ENCODE measurements at regions not wholly inside any gene's neighbourhood (a gene's known extent, or its start where the extent isn't known, plus 50 kb on each side); places are given as distances from the start of the nearest gene placed in this dataset.
"Not testable (repeated sequence)": the region's sequence is repeated elsewhere in the genome, so short reads cannot be mapped to it uniquely, and the experiment has no call there.

- intact Hi-C loops (cut with micrococcal nuclease); DNase-seq; BruUV-seq (replicated peaks): not testable (repeated sequence)
Observed at GRCh38 chr9:41565572-41565971, 376.5 kb upstream of the ZNG1F start.

More at GRCh38 chr9:41565572-41565971, 376.5 kb upstream of the ZNG1F start:
- CTCF ChIA-PET; H3K4me2 ChIP-seq (ENCODE audit: low read length); H2AFZ ChIP-seq (ENCODE audit: low read length); H3K36me3 ChIP-seq (ENCODE audit: low read depth, low read length); H3K4me1 ChIP-seq (ENCODE audit: insufficient read depth, low read length); H3K27ac ChIP-seq (ENCODE audit: low read length); H3K79me2 ChIP-seq (ENCODE audit: low read length); H3K9me3 ChIP-seq (ENCODE audit: low read length); H3F3A ChIP-seq (ENCODE audit: low read length, unreplicated experiment); POLR2A ChIA-PET (ENCODE audit: unreplicated experiment); H3K27me3 ChIP-seq (ENCODE audit: low read length); H3K9ac ChIP-seq (ENCODE audit: low read length); H4K20me1 ChIP-seq (ENCODE audit: low read length); H3K9me2 ChIP-seq (replicated peaks; ENCODE audit: low read length); H3K4me3 ChIP-seq (ENCODE audit: low read length); ATAC-seq: not testable (repeated sequence)

Measured in PC-3 (cell line).